ENCODE measurements at regions not wholly inside any gene's neighbourhood (a gene's known extent, or its start where the extent isn't known, plus 50 kb on each side); places are given as distances from the start of the nearest gene placed in this dataset.
"Not testable (repeated sequence)": the region's sequence is repeated elsewhere in the genome, so short reads cannot be mapped to it uniquely, and the experiment has no call there.

- DNase-seq (ENCODE audit: low read depth, low spot score): no peak
Observed at GRCh38 chr13:89003656-89004055, 1332.5 kb downstream of the SLITRK5 start.

- DNase-seq (ENCODE audit: low read depth, low spot score): no peak
Observed at GRCh38 chr13:89011615-89012014, 1340.4 kb downstream of the SLITRK5 start.

- no peak for DNase-seq (ENCODE audit: low read depth, low spot score)
Observed at GRCh38 chr13:89027694-89028306, 1356.6 kb downstream of the SLITRK5 start.

GRCh38 chr13:89029062-89029461 is 1357.9 kb downstream of the SLITRK5 start:
- DNase-seq (ENCODE audit: low read depth, low spot score): no peak

GRCh38 chr13:89034015-89034414 is 1362.8 kb downstream of the SLITRK5 start:
- DNase-seq (ENCODE audit: low read depth, low spot score): no peak

GRCh38 chr13:89052699-89053098 is 1381.5 kb downstream of the SLITRK5 start:
- DNase-seq (ENCODE audit: low read depth, low spot score): no peak

- DNase-seq (ENCODE audit: low read depth, low spot score): no peak
Observed at GRCh38 chr13:89053418-89053817, 1382.2 kb downstream of the SLITRK5 start.

GRCh38 chr13:89057274-89057673 is 1386.1 kb downstream of the SLITRK5 start:
- no peak for DNase-seq (ENCODE audit: low read depth, low spot score)

GRCh38 chr13:89057862-89058261 is 1386.7 kb downstream of the SLITRK5 start:
- DNase-seq (ENCODE audit: low read depth, low spot score): no peak

GRCh38 chr13:89061821-89062220 is 1390.7 kb downstream of the SLITRK5 start:
- DNase-seq (ENCODE audit: low read depth, low spot score): no peak

- peak; percentile 15 for DNase-seq (ENCODE audit: low read depth, low spot score)
Observed at GRCh38 chr13:89066868-89067466, 1395.8 kb downstream of the SLITRK5 start.

GRCh38 chr13:89072979-89073378 is 1401.8 kb downstream of the SLITRK5 start:
- DNase-seq (ENCODE audit: low read depth, low spot score): no peak

- no peak for DNase-seq (ENCODE audit: low read depth, low spot score)
Observed at GRCh38 chr13:89076622-89077021, 1405.5 kb downstream of the SLITRK5 start.

- no peak for DNase-seq (ENCODE audit: low read depth, low spot score)
Observed at GRCh38 chr13:89082623-89083022, 1411.5 kb downstream of the SLITRK5 start.

- DNase-seq (ENCODE audit: low read depth, low spot score): not testable (repeated sequence)
Observed at GRCh38 chr13:89088107-89088506, 1416.9 kb downstream of the SLITRK5 start.

- no peak for DNase-seq (ENCODE audit: low read depth, low spot score)
Observed at GRCh38 chr13:89097994-89098393, 1426.8 kb downstream of the SLITRK5 start.

GRCh38 chr13:89113744-89114143 is 1442.6 kb downstream of the SLITRK5 start:
- peak; percentile 25 for DNase-seq (ENCODE audit: low read depth, low spot score)

GRCh38 chr13:89115307-89115706 is 1444.1 kb downstream of the SLITRK5 start:
- DNase-seq (ENCODE audit: low read depth, low spot score): no peak

GRCh38 chr13:89136678-89137077 is 1465.5 kb downstream of the SLITRK5 start:
- DNase-seq (ENCODE audit: low read depth, low spot score): no peak

GRCh38 chr13:89150362-89150761 is 1479.2 kb downstream of the SLITRK5 start:
- DNase-seq (ENCODE audit: low read depth, low spot score): no peak

GRCh38 chr13:89153941-89154340 is 1482.8 kb downstream of the SLITRK5 start:
- DNase-seq (ENCODE audit: low read depth, low spot score): no peak

- no peak for DNase-seq (ENCODE audit: low read depth, low spot score)
Observed at GRCh38 chr13:89163096-89163495, 1491.9 kb downstream of the SLITRK5 start.

GRCh38 chr13:89165685-89166084 is 1494.5 kb downstream of the SLITRK5 start:
- DNase-seq (ENCODE audit: low read depth, low spot score): no peak

GRCh38 chr13:89169951-89170350 is 1498.8 kb downstream of the SLITRK5 start:
- DNase-seq (ENCODE audit: low read depth, low spot score): no peak
